ENCODE measurements at regions not wholly inside any gene's neighbourhood (a gene's known extent, or its start where the extent isn't known, plus 50 kb on each side); places are given as distances from the start of the nearest gene placed in this dataset.

DNA sequence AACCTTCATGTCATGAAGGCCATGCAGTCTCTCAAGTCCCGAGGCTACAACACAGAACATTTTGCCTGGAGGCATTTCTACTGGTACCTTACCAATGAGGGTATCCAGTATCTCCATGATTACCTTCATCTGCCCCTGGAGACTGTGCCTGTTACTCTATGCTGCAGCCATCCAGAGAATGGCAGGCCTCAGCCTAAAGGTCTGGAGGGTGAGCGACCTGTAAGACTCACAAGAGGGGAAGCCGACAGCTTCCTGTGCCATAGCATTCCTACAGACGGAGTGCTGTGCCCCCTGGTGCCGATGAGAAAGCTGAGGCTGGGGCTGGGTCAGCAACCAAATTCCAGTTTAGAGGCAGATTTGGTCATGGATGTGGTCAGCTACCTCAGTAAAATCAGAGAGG lies 51.3 kb upstream of the CADPS start:
- TF ChIP-seq, protein P1, sequence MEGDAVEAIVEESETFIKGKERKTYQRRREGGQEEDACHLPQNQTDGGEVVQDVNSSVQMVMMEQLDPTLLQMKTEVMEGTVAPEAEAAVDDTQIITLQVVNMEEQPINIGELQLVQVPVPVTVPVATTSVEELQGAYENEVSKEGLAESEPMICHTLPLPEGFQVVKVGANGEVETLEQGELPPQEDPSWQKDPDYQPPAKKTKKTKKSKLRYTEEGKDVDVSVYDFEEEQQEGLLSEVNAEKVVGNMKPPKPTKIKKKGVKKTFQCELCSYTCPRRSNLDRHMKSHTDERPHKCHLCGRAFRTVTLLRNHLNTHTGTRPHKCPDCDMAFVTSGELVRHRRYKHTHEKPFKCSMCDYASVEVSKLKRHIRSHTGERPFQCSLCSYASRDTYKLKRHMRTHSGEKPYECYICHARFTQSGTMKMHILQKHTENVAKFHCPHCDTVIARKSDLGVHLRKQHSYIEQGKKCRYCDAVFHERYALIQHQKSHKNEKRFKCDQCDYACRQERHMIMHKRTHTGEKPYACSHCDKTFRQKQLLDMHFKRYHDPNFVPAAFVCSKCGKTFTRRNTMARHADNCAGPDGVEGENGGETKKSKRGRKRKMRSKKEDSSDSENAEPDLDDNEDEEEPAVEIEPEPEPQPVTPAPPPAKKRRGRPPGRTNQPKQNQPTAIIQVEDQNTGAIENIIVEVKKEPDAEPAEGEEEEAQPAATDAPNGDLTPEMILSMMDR (IDR thresholded peaks at IDR 0.05; ENCODE audit: insufficient read depth, low read length), result no peak
- no peak for TF ChIP-seq GABPA (IDR thresholded peaks at IDR 0.05; ENCODE audit: low read depth)

Measured in HL-60 (cell line).